ENCODE measurements at regions not wholly inside any gene's neighbourhood (a gene's known extent, or its start where the extent isn't known, plus 50 kb on each side); places are given as distances from the start of the nearest gene placed in this dataset.

GRCh38 chr5:124645396-124645795 is 101.0 kb downstream of the ZNF608 start:
- no peak for DNase-seq (ENCODE audit: low read depth in 2 of 2)

GRCh38 chr5:124644582-124644981 is 101.9 kb downstream of the ZNF608 start:
- DNase-seq (ENCODE audit: low read depth in 2 of 2) = no peak

- no peak for DNase-seq (ENCODE audit: low read depth in 2 of 2)
These were observed 102.3 kb downstream of the ZNF608 start for GRCh38 chr5:124644138-124644537.

DNA sequence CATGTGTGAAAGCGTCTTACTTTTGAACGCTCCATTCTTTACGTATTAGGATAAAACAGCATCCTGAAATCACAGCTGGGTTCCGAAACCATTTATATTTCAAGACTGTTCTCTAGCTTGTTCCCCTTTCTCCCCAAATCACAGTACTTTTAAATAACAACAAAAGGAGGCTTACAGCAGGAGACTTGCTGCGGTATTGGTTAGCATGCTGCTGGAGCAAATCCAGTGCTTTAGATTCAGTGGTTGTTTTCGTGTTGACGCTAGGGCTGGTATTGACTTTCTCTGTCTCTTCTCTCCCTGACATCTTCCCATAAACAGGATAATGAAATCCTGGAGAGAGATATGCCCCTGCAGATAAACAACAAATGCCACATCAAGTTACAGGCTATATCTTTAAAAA is 103.1 kb downstream of the ZNF608 start:
- DNase-seq (ENCODE audit: low read depth in 2 of 2) = no peak

DNA sequence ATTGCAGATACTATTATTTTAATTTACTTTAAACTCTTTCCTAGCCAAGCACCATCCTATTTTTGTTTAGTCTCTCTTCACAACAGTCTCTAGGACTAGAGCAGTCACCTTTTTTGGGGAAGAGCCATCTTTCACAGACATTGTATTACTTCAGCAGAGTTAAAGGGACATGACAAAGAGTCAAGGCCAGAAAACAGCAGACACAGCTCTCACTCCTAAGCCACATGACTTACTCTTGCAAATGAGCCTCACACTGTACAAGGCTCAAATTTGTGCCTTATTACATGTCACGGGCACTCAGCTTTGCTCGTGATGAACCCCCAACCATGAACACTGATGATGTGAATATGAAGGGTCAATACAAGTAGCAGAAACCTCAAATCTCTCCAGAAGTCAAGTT is 104.3 kb downstream of the ZNF608 start:
- DNase-seq (ENCODE audit: low read depth in 2 of 2) = no peak

DNA sequence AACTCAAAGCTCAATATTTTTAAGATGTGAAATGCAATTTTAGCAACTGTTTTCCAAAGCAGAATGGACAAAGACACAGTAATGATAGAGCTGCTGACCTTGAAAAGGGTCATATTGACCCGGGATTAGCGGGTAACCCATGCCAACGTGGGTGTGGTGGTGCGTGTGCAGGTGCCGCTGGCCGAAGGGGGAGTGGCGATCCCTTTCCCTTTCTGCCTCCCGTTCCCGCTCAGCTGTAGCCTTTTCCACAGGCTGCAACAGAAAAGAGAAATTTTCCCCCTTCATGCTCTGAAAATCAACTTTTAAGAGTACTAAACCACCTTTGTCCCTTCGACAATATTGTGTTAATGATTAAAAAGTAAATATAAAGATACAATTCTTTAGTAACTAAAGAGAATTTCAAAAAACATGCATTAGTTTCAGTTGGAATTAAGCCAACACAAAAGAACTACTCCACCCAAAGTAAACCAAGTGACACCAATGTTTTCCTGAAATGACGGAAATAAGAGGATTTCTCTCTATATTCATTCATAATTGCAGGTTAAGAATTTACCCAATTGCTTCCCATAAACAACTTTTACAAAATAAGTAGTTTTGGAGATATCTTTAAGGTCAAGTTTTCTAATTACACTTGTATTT is 105.2 kb downstream of the ZNF608 start:
- no peak for DNase-seq (ENCODE audit: low read depth in 2 of 2)

- DNase-seq (ENCODE audit: low read depth in 2 of 2) = no peak
These were observed 107.3 kb downstream of the ZNF608 start for GRCh38 chr5:124639095-124639665.

- no peak for DNase-seq (ENCODE audit: low read depth in 2 of 2)
These were observed 109.4 kb downstream of the ZNF608 start for GRCh38 chr5:124637011-124637410.

GRCh38 chr5:124634741-124635323 is 111.6 kb downstream of the ZNF608 start:
- DNase-seq (ENCODE audit: low read depth in 2 of 2) = no peak

DNA sequence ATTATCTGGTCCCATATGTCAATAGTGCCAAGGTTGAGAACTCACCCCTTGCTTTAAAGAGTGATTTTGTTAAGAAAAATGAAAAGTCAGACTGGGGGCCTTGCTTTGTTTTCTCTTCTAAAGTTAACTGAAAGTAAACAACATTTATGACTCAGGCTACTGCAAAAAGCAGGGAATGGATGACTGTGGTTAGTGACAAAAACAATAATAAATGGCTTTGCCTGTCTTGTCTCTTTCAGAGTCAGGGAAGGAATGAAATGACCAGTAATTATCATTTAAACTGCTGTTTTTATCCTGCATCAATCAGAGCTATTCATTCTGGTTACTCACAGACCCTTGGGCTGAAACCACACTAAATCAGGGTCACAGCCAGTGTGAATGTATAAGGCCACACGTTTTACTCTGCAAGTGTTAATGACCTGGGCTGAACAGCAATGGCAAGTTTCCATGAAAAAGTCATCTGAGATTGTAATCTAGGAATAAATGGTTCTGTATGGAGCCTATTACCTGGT is 112.2 kb downstream of the ZNF608 start:
- no peak for DNase-seq (ENCODE audit: low read depth in 2 of 2)

DNA sequence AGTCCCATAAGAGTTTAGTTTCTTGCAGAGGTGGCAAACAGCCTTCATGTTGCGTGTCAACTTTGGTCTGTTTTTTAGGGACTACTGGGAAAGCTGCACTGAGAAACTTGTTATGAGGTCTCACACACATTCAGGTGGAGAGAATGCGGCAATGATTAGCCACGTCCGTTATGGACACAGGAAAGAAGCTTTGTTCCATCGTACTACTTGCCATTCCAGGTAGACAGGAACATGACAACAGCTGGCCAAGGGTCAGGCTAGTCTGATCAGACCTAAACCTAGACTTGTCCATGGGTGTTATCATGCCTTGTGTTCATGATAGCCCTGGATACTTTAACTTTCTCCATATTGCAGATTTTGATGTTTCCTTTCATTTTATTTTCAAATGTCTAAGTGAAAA is 113.2 kb downstream of the ZNF608 start:
- no peak for DNase-seq (ENCODE audit: low read depth in 2 of 2)

GRCh38 chr5:124631874-124632550 is 114.4 kb downstream of the ZNF608 start:
- DNase-seq (ENCODE audit: low read depth in 2 of 2) = no peak

- DNase-seq (ENCODE audit: low read depth in 2 of 2) = no peak
These were observed 115.4 kb downstream of the ZNF608 start for GRCh38 chr5:124630767-124631704.

DNA sequence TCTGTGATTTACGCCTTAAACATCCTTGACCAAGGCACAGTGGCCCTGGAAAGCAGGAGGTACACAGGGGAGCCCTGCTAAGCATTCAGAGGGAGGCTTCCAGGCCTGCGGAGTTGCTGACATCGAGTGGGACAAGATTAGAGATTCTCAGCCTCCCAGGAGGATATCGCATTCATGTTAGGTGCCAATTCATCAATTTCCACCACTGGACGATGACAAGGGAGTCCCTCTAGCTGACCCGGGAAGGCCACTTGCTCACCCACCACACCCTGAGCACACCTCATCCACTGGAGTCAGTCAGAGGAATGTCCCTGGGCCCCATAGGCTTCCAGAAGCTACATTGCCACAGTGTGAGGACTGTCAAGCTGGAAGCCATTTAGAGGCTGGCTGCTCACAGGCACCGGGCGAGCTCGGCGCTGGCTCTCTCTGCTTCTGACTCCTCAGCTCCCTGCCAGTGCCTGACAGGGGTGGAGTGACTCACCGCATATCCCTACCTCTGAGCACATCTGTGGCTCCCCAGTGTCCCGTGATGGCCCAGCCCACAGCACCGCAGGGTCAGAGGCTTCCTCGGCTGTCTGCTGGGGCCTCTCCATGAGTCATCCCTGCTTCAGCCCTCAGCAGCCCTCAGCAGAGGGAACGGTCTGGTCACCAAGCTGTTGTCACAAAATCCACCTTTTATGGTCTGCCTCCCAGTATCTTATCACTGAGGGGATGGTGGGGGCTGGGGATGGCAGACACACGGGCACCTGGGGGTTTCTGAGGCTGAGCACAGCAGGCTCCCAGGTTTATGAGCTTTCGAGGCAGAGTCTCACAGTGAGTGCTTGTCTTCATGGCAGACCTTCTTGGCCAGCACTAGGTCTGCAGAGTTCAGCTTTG is 117.5 kb downstream of the ZNF608 start:
- no peak for DNase-seq (ENCODE audit: low read depth in 2 of 2)

DNA sequence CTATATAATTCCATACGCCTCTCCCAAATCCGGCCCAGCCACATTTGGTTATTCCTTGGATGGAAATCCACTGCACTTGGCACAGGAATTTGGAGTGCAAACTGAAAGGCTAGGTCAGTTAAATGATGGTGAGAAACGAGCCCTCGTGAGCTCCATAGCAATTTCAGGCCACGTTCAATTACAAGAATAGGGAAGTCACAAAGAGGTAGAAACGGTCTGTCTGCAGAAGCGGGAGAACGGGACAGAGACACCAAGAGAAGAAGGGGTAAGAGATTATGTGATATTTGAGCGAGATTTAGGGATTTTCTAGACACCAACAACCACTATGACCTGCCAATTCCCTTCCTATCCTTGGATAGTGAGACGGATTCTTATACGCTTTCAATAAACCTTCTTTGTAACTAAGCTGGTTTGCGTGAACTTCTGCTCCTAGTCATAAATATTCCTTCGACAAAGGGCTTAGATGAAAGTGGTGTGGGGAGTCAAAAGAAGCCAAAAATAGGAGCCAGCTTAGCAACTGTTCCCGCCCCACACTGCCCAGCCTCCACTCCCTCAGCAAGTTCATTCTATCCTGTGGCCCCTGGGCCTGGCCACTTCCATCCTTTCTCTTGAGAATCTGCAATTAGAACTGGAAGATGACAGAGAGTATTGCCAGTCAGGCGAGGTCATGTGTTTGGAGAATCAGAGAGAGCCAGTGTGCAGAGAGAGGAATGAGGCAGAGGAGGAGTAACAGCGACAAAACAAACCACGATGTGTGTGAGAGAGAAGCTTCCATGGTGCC is 118.4 kb downstream of the ZNF608 start:
- no peak for DNase-seq (ENCODE audit: low read depth in 2 of 2)

GRCh38 chr5:124626053-124626452 is 120.4 kb downstream of the ZNF608 start:
- DNase-seq (ENCODE audit: low read depth in 2 of 2) = no peak

GRCh38 chr5:124623265-124623664 is 123.2 kb downstream of the ZNF608 start:
- DNase-seq (ENCODE audit: low read depth in 2 of 2) = no peak

- DNase-seq (ENCODE audit: low read depth in 2 of 2) = no peak
These were observed 123.6 kb downstream of the ZNF608 start for GRCh38 chr5:124622851-124623250.

DNA sequence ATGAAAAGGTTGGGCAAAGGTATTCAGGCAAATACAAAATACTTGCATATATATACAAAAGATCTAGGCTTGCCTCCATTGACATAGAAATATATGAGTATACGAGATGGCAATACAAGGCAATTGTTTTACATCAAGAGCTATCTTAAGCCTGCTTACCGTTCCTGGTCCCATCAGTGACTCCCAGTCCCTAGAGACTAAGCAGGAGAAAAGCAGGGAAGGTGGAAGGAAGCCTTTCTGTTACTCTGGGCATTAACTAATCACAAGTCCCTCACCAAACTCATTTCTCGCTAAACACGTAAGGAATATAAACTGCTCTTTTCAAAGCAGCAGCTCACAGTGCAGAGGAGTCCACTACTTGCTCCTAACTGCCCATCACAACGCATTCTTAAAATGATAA is 125.2 kb downstream of the ZNF608 start:
- no peak for DNase-seq (ENCODE audit: low read depth in 2 of 2)

DNA sequence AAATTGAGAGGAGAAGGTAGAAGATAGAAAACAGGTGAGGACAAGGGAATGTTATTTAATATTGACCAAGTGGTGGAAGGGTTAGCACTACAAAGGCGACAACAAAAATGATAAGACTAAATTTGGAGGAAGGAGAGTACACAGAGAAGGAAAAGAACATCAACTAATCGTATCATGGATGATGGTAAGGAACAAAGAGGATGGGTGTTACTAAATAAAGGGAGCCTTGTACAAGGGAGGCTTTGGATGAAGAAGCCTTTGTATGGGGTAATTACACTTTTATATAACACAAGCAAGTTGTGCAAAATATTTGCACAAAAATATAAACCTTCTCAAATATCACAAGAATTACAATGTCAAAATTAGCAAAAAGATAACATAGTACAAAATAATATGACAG is 125.7 kb downstream of the ZNF608 start:
- no peak for DNase-seq (ENCODE audit: low read depth in 2 of 2)

Measured in stimulated activated CD8-positive, alpha-beta memory T cell treated with anti-CD3 and anti-CD28 coated beads, Interleukin-15, amount 100 ng/mL, for 48 hours (primary cell).